DMS153 (cell line): ENCODE measurements at regions not wholly inside any gene's neighbourhood (a gene's known extent, or its start where the extent isn't known, plus 50 kb on each side); places are given as distances from the start of the nearest gene placed in this dataset.
"Not testable (repeated sequence)": the region's sequence is repeated elsewhere in the genome, so short reads cannot be mapped to it uniquely, and the experiment has no call there.

Experiments
- DNase-seq: peaks from one replicate; lab custom pipeline; 2025; lab: John Stamatoyannopoulos, UW

GRCh38 chr18:68429111-68429510 lies 285.8 kb downstream of the TMX3 start:
- DNase-seq: no peak

- DNase-seq: no peak
Observed at GRCh38 chr18:68428661-68429060, 286.2 kb downstream of the TMX3 start.

- DNase-seq: peak; percentile 73
Observed at GRCh38 chr18:68427951-68428401, 286.9 kb downstream of the TMX3 start.

- no peak for DNase-seq
Observed at GRCh38 chr18:68426731-68427315, 288.1 kb downstream of the TMX3 start.

- no peak for DNase-seq
Observed at GRCh38 chr18:68418881-68419280, 296.0 kb downstream of the TMX3 start.

GRCh38 chr18:68418226-68418868 lies 296.6 kb downstream of the TMX3 start:
- DNase-seq: no peak

GRCh38 chr18:68417826-68418225 lies 297.1 kb downstream of the TMX3 start:
- no peak for DNase-seq

- DNase-seq: no peak
Observed at GRCh38 chr18:68417166-68417799, 297.6 kb downstream of the TMX3 start.

GRCh38 chr18:68414407-68414806 lies 300.5 kb downstream of the TMX3 start:
- no peak for DNase-seq

- no peak for DNase-seq
Observed at GRCh38 chr18:68409576-68409975, 305.3 kb downstream of the TMX3 start.

GRCh38 chr18:68406761-68407160 lies 308.1 kb downstream of the TMX3 start:
- DNase-seq: no peak

- no peak for DNase-seq
Observed at GRCh38 chr18:68402784-68403183, 312.1 kb downstream of the TMX3 start.

GRCh38 chr18:68400889-68401288 lies 314.0 kb downstream of the TMX3 start:
- DNase-seq: no peak

GRCh38 chr18:68399721-68400120 lies 315.2 kb downstream of the TMX3 start:
- no peak for DNase-seq

GRCh38 chr18:68397241-68398035 lies 317.5 kb downstream of the TMX3 start:
- DNase-seq: no peak

GRCh38 chr18:68394705-68395104 lies 320.2 kb downstream of the TMX3 start:
- DNase-seq: no peak

- DNase-seq: no peak
Observed at GRCh38 chr18:68391801-68392200, 323.1 kb downstream of the TMX3 start.

GRCh38 chr18:68387246-68387645 lies 327.7 kb downstream of the TMX3 start:
- no peak for DNase-seq

- not testable (repeated sequence) for DNase-seq
Observed at GRCh38 chr18:68383979-68384378, 330.9 kb downstream of the TMX3 start.

GRCh38 chr18:68376926-68377325 lies 338.0 kb downstream of the TMX3 start:
- no peak for DNase-seq

GRCh38 chr18:68362907-68363306 lies 352.0 kb downstream of the TMX3 start:
- no peak for DNase-seq

- DNase-seq: no peak
Observed at GRCh38 chr18:68355637-68356036, 359.3 kb downstream of the TMX3 start.

- DNase-seq: no peak
Observed at GRCh38 chr18:68354176-68354575, 360.7 kb downstream of the TMX3 start.
